Caco-2 (cell line): ENCODE measurements at regions not wholly inside any gene's neighbourhood (a gene's known extent, or its start where the extent isn't known, plus 50 kb on each side); places are given as distances from the start of the nearest gene placed in this dataset.

Source experiments
- BruUV-seq: library from RNA; stranded (reverse); fragments of 400-500 nt; replicated peaks from 2 replicates; lab custom pipeline; 2021; lab: Mats Ljungman, UMichigan
- CTCF ChIA-PET: fragments of 300-600 bp; sonication (Branson Sonifier 250); formaldehyde crosslinking; loops from one replicate; lab custom pipeline; 2022; ENCODE audit warnings: antibody characterized with exemption; lab: Charles Lee
- POLR2A ChIA-PET: fragments of 300-600 bp; sonication (Branson Sonifier 250); formaldehyde crosslinking; loops from one replicate; lab custom pipeline; 2022; ENCODE audit warnings: antibody characterized with exemption; lab: Charles Lee
- DNase-seq, 2 experiments: peaks; one replicate each; pipeline versions ENCODE4 v3.0.0 to v3.0.0-alpha.2; 2020 to 2022
- H3K27me3 ChIP-seq: replicated peaks from 2 replicates; pipeline ENCODE4 v1.6.0; 2011; ENCODE audit warnings: low read length; ENCODE audit not compliant: control insufficient read depth, insufficient read depth
- H3K36me3 ChIP-seq: 2 replicates; pipeline ENCODE4 v1.5.1; 2011; ENCODE audit warnings: low read length; ENCODE audit not compliant: control insufficient read depth, insufficient read depth
- H3K4me1 ChIP-seq: fragments of 250-450 bp; sonication (Bioruptor Pico); 2 replicates; pipeline ENCODE4 v1.5.1; 2020; ENCODE audit warnings: mild to moderate bottlenecking
- H3K4me3 ChIP-seq: 2 replicates; pipeline ENCODE4 v1.5.1; 2011; ENCODE audit warnings: low read depth, mild to moderate bottlenecking, control low read depth, low read length
- H3K9me3 ChIP-seq: fragments of 250-450 bp; sonication (Bioruptor Pico); 2 replicates; pipeline ENCODE4 v1.5.1; 2020; ENCODE audit warnings: mild to moderate bottlenecking, moderate library complexity
- H3K27ac Mint-ChIP-seq: one replicate; pipeline ENCODE4 v1.8.0; 2022; ENCODE audit warnings: mixed read lengths; ENCODE audit not compliant: unreplicated experiment
- H3K27me3 Mint-ChIP-seq: one replicate; pipeline ENCODE4 v1.8.0; 2022; ENCODE audit warnings: mixed read lengths; ENCODE audit not compliant: insufficient read depth, unreplicated experiment
- H3K36me3 Mint-ChIP-seq: one replicate; pipeline ENCODE4 v1.8.0; 2022; ENCODE audit warnings: mild to moderate bottlenecking, mixed read lengths; ENCODE audit not compliant: insufficient read depth, unreplicated experiment
- H3K4me1 Mint-ChIP-seq: one replicate; pipeline ENCODE4 v1.8.0; 2022; ENCODE audit warnings: low read depth, mixed read lengths; ENCODE audit not compliant: unreplicated experiment
- H3K4me3 Mint-ChIP-seq: one replicate; pipeline ENCODE4 v1.8.0; 2022; ENCODE audit warnings: mild to moderate bottlenecking, moderate library complexity, mixed read lengths; ENCODE audit not compliant: unreplicated experiment
- H3K9me3 Mint-ChIP-seq: one replicate; pipeline ENCODE4 v1.8.0; 2022; ENCODE audit warnings: mixed read lengths; ENCODE audit not compliant: unreplicated experiment
- CTCF ChIP-seq, 2 experiments: fragments of 200-600 bp in 1 of 2; IDR thresholded peaks; 1 replicate in 1 of 2; 2 replicates in 1 of 2; pipeline versions ENCODE4 v1.5.1 to v1.8.0; 2011 to 2022; ENCODE audit warnings: antibody characterized with exemption in 1 of 2, control low read depth in 1 of 2, inconsistent platforms in 1 of 2, low read depth in 1 of 2, low read length in 1 of 2, mild to moderate bottlenecking in 1 of 2, moderate library complexity in 1 of 2; ENCODE audit not compliant: insufficient read depth in 1 of 2, severe bottlenecking in 1 of 2, unreplicated experiment in 1 of 2
- intact Hi-C: fragments of 100-400 bp; cut with micrococcal nuclease; formaldehyde crosslinking; loops from one replicate; pipeline ENCODE4 v1.10.0; 2022; ENCODE audit not compliant: unreplicated experiment

- Mint-ChIP-seq H3K4me3 (no peak overlapping the region), H3K4me1 (no peaks in the 10 kb centered on the region), H3K9me3 (no peaks in the 10 kb centered on the region), H3K27ac (no peak overlapping the region), H3K27me3 (peaks cover 6% of the 10 kb centered on the region), H3K36me3 (no peaks in the 10 kb centered on the region)
- DNase-seq: no peak
- CTCF ChIA-PET: no interaction called here
- no peaks in the 10 kb centered on the region for H3K4me1 ChIP-seq
- H3K9me3 ChIP-seq: no peaks in the 10 kb centered on the region
- BruUV-seq: no TSS peak
- no peaks in the 10 kb centered on the region for H3K27me3 ChIP-seq
- POLR2A ChIA-PET: no interaction called here
- intact Hi-C loops: no loop called here
- H3K4me3 ChIP-seq: no peak overlapping the region
- no peak for TF ChIP-seq CTCF (IDR thresholded peaks at IDR 0.05; ENCODE audit: insufficient read depth in 1 of 2, low read depth in 1 of 2, low read length in 1 of 2, severe bottlenecking in 1 of 2, unreplicated experiment in 1 of 2)
- H3K36me3 ChIP-seq: no peaks in the 10 kb centered on the region
Observed at GRCh38 chr6:115691433-115691832, 369.3 kb downstream of the FRK start.

- Mint-ChIP-seq H3K4me3 (no peak overlapping the region), H3K9me3 (no peaks in the 10 kb centered on the region), H3K36me3 (no peaks in the 10 kb centered on the region), H3K4me1 (no peaks in the 10 kb centered on the region), H3K27me3 (peaks cover 6% of the 10 kb centered on the region), H3K27ac (no peak overlapping the region)
- no peak for TF ChIP-seq CTCF (IDR thresholded peaks at IDR 0.05; ENCODE audit: insufficient read depth in 1 of 2, low read depth in 1 of 2, low read length in 1 of 2, severe bottlenecking in 1 of 2, unreplicated experiment in 1 of 2)
- no TSS peak for BruUV-seq
- H3K27me3 ChIP-seq: no peaks in the 10 kb centered on the region
- POLR2A ChIA-PET: no interaction called here
- H3K36me3 ChIP-seq: no peaks in the 10 kb centered on the region
- DNase-seq: no peak
- H3K4me1 ChIP-seq: no peaks in the 10 kb centered on the region
- CTCF ChIA-PET: no interaction called here
- no peak overlapping the region for H3K4me3 ChIP-seq
- no peaks in the 10 kb centered on the region for H3K9me3 ChIP-seq
- intact Hi-C loops: no loop called here
Observed at GRCh38 chr6:115690854-115691253, 369.8 kb downstream of the FRK start.

GRCh38 chr6:115681978-115682775 lies 378.5 kb downstream of the FRK start:
- H3K4me1 Mint-ChIP-seq: no peaks in the 10 kb centered on the region
- Histone ChIP-seq H3K9me3 (no peaks in the 10 kb centered on the region), H3K4me1 (no peaks in the 10 kb centered on the region), H3K4me3 (no peak overlapping the region), H3K36me3 (no peaks in the 10 kb centered on the region), H3K27me3 (no peaks in the 10 kb centered on the region)
- no peak for TF ChIP-seq CTCF (IDR thresholded peaks at IDR 0.05; ENCODE audit: insufficient read depth in 1 of 2, low read depth in 1 of 2, low read length in 1 of 2, severe bottlenecking in 1 of 2, unreplicated experiment in 1 of 2)
- intact Hi-C loops: no loop called here
- no peak overlapping the region for H3K27ac Mint-ChIP-seq
- no peak for DNase-seq
- peaks cover 4% of the 10 kb centered on the region for H3K27me3 Mint-ChIP-seq
- ChIA-PET POLR2A (no interaction called here), CTCF (no interaction called here)
- no peaks in the 10 kb centered on the region for H3K36me3 Mint-ChIP-seq
- no peaks in the 10 kb centered on the region for H3K9me3 Mint-ChIP-seq
- BruUV-seq: no TSS peak
- no peak overlapping the region for H3K4me3 Mint-ChIP-seq
